WTC11 (cell line): ENCODE measurements at regions not wholly inside any gene's neighbourhood (a gene's known extent, or its start where the extent isn't known, plus 50 kb on each side); places are given as distances from the start of the nearest gene placed in this dataset.

Experiments used
- ATAC-seq: fragments of 200-7000 bp; cut with Tn5 transposase; 2 replicates; pipeline ENCODE4 v1.10.0; 2021; ENCODE audit warnings: mild to moderate bottlenecking, moderate library complexity
- CTCF ChIA-PET: fragments of 300-600 bp; sonication (Branson Sonifier 250); formaldehyde crosslinking; loops from one replicate; lab custom pipeline; 2021; ENCODE audit warnings: antibody characterized with exemption; lab: Charles Lee
- POLR2A ChIA-PET: fragments of 350-600 bp; sonication (Branson Sonifier 250); formaldehyde crosslinking; loops from one replicate; lab custom pipeline; 2021; ENCODE audit warnings: antibody characterized with exemption; lab: Charles Lee
- DNase-seq: peaks from one replicate; pipeline ENCODE4 v3.0.0; 2021; ENCODE audit warnings: low spot score
- H3K27ac Mint-ChIP-seq: 2 replicates; pipeline ENCODE4 v1.8.0; 2021; ENCODE audit warnings: mixed read lengths
- H3K27me3 Mint-ChIP-seq: 2 replicates; pipeline ENCODE4 v1.8.0; 2021; ENCODE audit warnings: low read depth, mild to moderate bottlenecking, moderate library complexity, mixed read lengths
- H3K36me3 Mint-ChIP-seq: 2 replicates; pipeline ENCODE4 v1.8.0; 2021; ENCODE audit warnings: mixed read lengths
- H3K4me1 Mint-ChIP-seq: 2 replicates; pipeline ENCODE4 v1.8.0; 2022; ENCODE audit warnings: mixed read lengths
- H3K4me3 Mint-ChIP-seq: 2 replicates; pipeline ENCODE4 v1.8.0; 2021; ENCODE audit warnings: mild to moderate bottlenecking, moderate library complexity, mixed read lengths
- H3K9me3 Mint-ChIP-seq: 2 replicates; pipeline ENCODE4 v1.8.0; 2021; ENCODE audit warnings: mixed read lengths
- CBFB ChIP-seq: sonication (generic); formaldehyde crosslinking; IDR thresholded peaks from 2 replicates; pipeline ENCODE4 v1.8.1; 2022; ENCODE audit warnings: mild to moderate bottlenecking, low read depth, missing genetic modification reagents
- CDX4 ChIP-seq: fragments of 250-450 bp; sonication (Bioruptor Pico); IDR thresholded peaks from 2 replicates; pipeline ENCODE4 v1.9.0; 2021; ENCODE audit warnings: moderate library complexity, mild to moderate bottlenecking, inconsistent platforms, borderline replicate concordance
- ERG ChIP-seq: fragments of 250-450 bp; sonication (Bioruptor Pico); IDR thresholded peaks from 2 replicates; pipeline ENCODE4 v1.8.0; 2021; ENCODE audit warnings: mild to moderate bottlenecking
- IRF2 ChIP-seq: sonication (generic); formaldehyde crosslinking; IDR thresholded peaks from 2 replicates; pipeline ENCODE4 v1.8.0; 2022; ENCODE audit warnings: low read depth, missing genetic modification reagents, borderline replicate concordance
- MXD4 ChIP-seq: fragments of 250-450 bp; sonication (Bioruptor Pico); IDR thresholded peaks from 2 replicates; pipeline ENCODE4 v1.8.0; 2021; ENCODE audit warnings: mild to moderate bottlenecking, moderate library complexity, borderline replicate concordance
- NR1H2 ChIP-seq: sonication (generic); formaldehyde crosslinking; IDR thresholded peaks from 2 replicates; pipeline ENCODE4 v1.9.0; 2021; ENCODE audit warnings: mild to moderate bottlenecking, moderate library complexity, missing genetic modification reagents
- STAT6 ChIP-seq: sonication (generic); formaldehyde crosslinking; conservative IDR thresholded peaks from 2 replicates; pipeline ENCODE4 v1.8.1; 2023; ENCODE audit warnings: mild to moderate bottlenecking, low read depth, missing genetic modification reagents, moderate library complexity
- ZNF317 ChIP-seq: sonication (generic); formaldehyde crosslinking; IDR thresholded peaks from 2 replicates; pipeline ENCODE4 v1.8.1; 2023; ENCODE audit warnings: low read depth, mild to moderate bottlenecking, moderate library complexity, missing genetic modification reagents, borderline replicate concordance
- ZNF416 ChIP-seq: fragments of 250-450 bp; sonication (Bioruptor Pico); IDR thresholded peaks from 2 replicates; pipeline ENCODE4 v1.9.0; 2021; ENCODE audit warnings: mild to moderate bottlenecking, inconsistent platforms
- TF ChIP-seq, protein P1 (sequence below): sonication (generic); formaldehyde crosslinking; IDR thresholded peaks from 2 replicates; pipeline ENCODE4 v1.8.0; 2022; ENCODE audit warnings: mild to moderate bottlenecking, missing genetic modification reagents
- TF ChIP-seq, protein P2 (sequence below): sonication (generic); formaldehyde crosslinking; IDR thresholded peaks from 2 replicates; pipeline ENCODE4 v1.8.1; 2022; ENCODE audit warnings: mild to moderate bottlenecking, missing genetic modification reagents, moderate library complexity, borderline replicate concordance
- TF ChIP-seq, protein P3 (sequence below): sonication (generic); formaldehyde crosslinking; IDR thresholded peaks from 2 replicates; pipeline ENCODE4 v1.8.0; 2023; ENCODE audit warnings: missing genetic modification reagents
- TF ChIP-seq, protein P4 (sequence below): sonication (generic); formaldehyde crosslinking; IDR thresholded peaks from 2 replicates; pipeline ENCODE4 v1.8.0; 2022; ENCODE audit warnings: mild to moderate bottlenecking, missing genetic modification reagents
- TF ChIP-seq, protein P5 (sequence below): sonication (generic); formaldehyde crosslinking; IDR thresholded peaks from 2 replicates; pipeline ENCODE4 v1.8.1; 2022; ENCODE audit warnings: low read depth, missing genetic modification reagents, borderline replicate concordance
- TF ChIP-seq, protein P6 (sequence below): sonication (generic); formaldehyde crosslinking; IDR thresholded peaks from 2 replicates; pipeline ENCODE4 v1.8.1; 2022; ENCODE audit warnings: missing genetic modification reagents, borderline replicate concordance
- TF ChIP-seq, protein P7 (sequence below): fragments of 200-600 bp; IDR thresholded peaks from 2 replicates; pipeline ENCODE4 v1.8.0; 2022; ENCODE audit warnings: antibody characterized with exemption
- TF ChIP-seq, protein P8 (sequence below): sonication (generic); formaldehyde crosslinking; IDR thresholded peaks from 2 replicates; pipeline ENCODE4 v1.8.1; 2022; ENCODE audit warnings: mild to moderate bottlenecking, moderate library complexity, missing genetic modification reagents

DNA sequence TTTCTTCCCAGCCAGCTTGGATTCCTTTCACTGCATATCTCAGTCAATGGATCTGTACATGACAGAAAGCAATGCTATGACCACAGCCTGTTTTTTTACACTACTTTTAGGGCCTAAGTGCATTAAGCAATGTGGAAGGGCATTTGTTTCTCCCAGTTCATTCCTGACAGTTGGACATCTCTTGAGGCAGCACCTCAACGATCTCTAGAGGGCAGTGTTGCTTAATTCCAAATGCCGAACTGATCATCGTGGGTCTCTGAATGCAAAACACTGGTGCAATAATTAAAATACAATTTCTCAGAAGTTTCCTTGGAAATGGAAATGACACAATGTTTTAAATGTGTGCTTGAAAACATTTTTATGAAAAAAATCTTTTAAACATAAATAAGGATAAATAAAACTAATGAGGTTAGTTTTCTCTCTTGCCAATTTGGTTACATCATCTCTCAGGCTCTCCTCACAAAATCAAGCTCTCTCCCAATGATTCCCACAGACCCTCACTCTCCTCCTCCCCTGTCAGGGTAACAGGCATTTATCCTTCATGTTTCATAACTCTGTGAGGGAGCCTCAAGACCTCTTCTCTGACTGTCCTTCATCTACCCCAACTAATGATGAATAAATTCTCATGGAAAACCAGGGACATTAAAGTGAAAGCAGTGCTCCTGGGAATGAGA lies 192.4 kb upstream of the SLC16A7 start:
- H3K4me1 Mint-ChIP-seq: peaks cover 5% of the 10 kb centered on the region
- CTCF ChIA-PET: interaction anchor here (0.6 to 1.4 kb wide), 15 partner anchors 12 to 440 kb away, joined by 3 to 6 read pairs (median 3); partner anchors contain the start of gene SLC16A7
- DNase-seq: peak; percentile 25

DNA sequence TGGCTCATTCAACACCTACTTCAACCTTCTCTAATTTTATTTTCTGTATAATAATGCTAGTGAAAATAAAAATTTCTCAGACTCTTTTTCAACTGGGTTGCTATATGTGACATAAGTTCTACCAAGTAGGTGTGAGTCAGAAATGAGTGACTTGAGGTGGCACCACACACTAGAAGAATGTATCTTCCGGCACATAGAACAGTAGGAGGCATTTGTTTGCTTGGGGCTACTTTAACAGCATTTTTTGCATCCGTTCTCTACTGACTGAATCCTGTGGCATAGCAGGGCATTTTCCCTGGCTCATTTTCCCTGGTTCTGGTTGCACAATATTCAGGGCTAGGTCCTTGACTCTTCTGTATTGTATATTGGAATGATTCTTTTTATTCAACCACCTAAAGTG lies 194.0 kb upstream of the SLC16A7 start:
- CTCF ChIA-PET: no interaction called here
- DNase-seq: no peak
- Mint-ChIP-seq H3K4me3 (no peak overlapping the region), H3K4me1 (peaks cover 5% of the 10 kb centered on the region), H3K27me3 (no peaks in the 10 kb centered on the region), H3K27ac (no peak overlapping the region), H3K36me3 (peaks cover 11% of the 10 kb centered on the region), H3K9me3 (peaks cover 19% of the 10 kb centered on the region)
- POLR2A ChIA-PET: no interaction called here
- ATAC-seq: no peak
- no peak for TF ChIP-seq ERG (CRISPR knock-in tag)
- TF ChIP-seq, protein P1, sequence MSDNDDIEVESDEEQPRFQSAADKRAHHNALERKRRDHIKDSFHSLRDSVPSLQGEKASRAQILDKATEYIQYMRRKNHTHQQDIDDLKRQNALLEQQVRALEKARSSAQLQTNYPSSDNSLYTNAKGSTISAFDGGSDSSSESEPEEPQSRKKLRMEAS (CRISPR knock-in tag): no peak
- no peak for TF ChIP-seq ZNF317 (CRISPR knock-in tag)
- TF ChIP-seq, protein P2, sequence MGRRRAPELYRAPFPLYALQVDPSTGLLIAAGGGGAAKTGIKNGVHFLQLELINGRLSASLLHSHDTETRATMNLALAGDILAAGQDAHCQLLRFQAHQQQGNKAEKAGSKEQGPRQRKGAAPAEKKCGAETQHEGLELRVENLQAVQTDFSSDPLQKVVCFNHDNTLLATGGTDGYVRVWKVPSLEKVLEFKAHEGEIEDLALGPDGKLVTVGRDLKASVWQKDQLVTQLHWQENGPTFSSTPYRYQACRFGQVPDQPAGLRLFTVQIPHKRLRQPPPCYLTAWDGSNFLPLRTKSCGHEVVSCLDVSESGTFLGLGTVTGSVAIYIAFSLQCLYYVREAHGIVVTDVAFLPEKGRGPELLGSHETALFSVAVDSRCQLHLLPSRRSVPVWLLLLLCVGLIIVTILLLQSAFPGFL (CRISPR knock-in tag): no peak
- TF ChIP-seq, protein P3, sequence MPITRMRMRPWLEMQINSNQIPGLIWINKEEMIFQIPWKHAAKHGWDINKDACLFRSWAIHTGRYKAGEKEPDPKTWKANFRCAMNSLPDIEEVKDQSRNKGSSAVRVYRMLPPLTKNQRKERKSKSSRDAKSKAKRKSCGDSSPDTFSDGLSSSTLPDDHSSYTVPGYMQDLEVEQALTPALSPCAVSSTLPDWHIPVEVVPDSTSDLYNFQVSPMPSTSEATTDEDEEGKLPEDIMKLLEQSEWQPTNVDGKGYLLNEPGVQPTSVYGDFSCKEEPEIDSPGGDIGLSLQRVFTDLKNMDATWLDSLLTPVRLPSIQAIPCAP (CRISPR knock-in tag): no peak
- no peak for TF ChIP-seq STAT6
- TF ChIP-seq, protein P4, sequence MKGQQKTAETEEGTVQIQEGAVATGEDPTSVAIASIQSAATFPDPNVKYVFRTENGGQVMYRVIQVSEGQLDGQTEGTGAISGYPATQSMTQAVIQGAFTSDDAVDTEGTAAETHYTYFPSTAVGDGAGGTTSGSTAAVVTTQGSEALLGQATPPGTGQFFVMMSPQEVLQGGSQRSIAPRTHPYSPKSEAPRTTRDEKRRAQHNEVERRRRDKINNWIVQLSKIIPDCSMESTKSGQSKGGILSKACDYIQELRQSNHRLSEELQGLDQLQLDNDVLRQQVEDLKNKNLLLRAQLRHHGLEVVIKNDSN (CRISPR knock-in tag): no peak
- no peak for TF ChIP-seq CBFB (CRISPR knock-in tag)
- TF ChIP-seq CDX4 (CRISPR knock-in tag): no peak
- TF ChIP-seq, protein P5, sequence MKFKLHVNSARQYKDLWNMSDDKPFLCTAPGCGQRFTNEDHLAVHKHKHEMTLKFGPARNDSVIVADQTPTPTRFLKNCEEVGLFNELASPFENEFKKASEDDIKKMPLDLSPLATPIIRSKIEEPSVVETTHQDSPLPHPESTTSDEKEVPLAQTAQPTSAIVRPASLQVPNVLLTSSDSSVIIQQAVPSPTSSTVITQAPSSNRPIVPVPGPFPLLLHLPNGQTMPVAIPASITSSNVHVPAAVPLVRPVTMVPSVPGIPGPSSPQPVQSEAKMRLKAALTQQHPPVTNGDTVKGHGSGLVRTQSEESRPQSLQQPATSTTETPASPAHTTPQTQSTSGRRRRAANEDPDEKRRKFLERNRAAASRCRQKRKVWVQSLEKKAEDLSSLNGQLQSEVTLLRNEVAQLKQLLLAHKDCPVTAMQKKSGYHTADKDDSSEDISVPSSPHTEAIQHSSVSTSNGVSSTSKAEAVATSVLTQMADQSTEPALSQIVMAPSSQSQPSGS: no peak
- TF ChIP-seq NR1H2 (CRISPR knock-in tag): no peak
- TF ChIP-seq, protein P6, sequence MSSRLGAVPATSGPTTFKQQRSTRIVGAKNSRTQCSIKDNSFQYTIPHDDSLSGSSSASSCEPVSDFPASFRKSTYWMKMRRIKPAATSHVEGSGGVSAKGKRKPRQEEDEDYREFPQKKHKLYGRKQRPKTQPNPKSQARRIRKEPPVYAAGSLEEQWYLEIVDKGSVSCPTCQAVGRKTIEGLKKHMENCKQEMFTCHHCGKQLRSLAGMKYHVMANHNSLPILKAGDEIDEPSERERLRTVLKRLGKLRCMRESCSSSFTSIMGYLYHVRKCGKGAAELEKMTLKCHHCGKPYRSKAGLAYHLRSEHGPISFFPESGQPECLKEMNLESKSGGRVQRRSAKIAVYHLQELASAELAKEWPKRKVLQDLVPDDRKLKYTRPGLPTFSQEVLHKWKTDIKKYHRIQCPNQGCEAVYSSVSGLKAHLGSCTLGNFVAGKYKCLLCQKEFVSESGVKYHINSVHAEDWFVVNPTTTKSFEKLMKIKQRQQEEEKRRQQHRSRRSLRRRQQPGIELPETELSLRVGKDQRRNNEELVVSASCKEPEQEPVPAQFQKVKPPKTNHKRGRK: no peak
- no peak for TF ChIP-seq ZNF416 (CRISPR knock-in tag)
- no peak for TF ChIP-seq IRF2
- no peak for TF ChIP-seq MXD4 (CRISPR knock-in tag)

More for the DNA sequence above, 192.4 kb upstream of the SLC16A7 start:
- Mint-ChIP-seq H3K4me3 (peak overlapping the region; percentile 35; the same call in 1 of the 2 replicates), H3K27ac (no peak overlapping the region)
- TF ChIP-seq, protein P7, sequence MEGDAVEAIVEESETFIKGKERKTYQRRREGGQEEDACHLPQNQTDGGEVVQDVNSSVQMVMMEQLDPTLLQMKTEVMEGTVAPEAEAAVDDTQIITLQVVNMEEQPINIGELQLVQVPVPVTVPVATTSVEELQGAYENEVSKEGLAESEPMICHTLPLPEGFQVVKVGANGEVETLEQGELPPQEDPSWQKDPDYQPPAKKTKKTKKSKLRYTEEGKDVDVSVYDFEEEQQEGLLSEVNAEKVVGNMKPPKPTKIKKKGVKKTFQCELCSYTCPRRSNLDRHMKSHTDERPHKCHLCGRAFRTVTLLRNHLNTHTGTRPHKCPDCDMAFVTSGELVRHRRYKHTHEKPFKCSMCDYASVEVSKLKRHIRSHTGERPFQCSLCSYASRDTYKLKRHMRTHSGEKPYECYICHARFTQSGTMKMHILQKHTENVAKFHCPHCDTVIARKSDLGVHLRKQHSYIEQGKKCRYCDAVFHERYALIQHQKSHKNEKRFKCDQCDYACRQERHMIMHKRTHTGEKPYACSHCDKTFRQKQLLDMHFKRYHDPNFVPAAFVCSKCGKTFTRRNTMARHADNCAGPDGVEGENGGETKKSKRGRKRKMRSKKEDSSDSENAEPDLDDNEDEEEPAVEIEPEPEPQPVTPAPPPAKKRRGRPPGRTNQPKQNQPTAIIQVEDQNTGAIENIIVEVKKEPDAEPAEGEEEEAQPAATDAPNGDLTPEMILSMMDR: peak; percentile 51; the same call in 1 of the 2 replicates
- TF ChIP-seq, protein P8, sequence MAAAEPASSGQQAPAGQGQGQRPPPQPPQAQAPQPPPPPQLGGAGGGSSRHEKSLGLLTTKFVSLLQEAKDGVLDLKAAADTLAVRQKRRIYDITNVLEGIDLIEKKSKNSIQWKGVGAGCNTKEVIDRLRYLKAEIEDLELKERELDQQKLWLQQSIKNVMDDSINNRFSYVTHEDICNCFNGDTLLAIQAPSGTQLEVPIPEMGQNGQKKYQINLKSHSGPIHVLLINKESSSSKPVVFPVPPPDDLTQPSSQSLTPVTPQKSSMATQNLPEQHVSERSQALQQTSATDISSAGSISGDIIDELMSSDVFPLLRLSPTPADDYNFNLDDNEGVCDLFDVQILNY (CRISPR knock-in tag): no peak
- TF ChIP-seq, all 79 proteins: peak for 1
- H3K36me3 Mint-ChIP-seq: peaks cover 10% of the 10 kb centered on the region
- POLR2A ChIA-PET: no interaction called here
- H3K9me3 Mint-ChIP-seq: peaks cover 17% of the 10 kb centered on the region
- ATAC-seq: peak; percentile 92
- no peaks in the 10 kb centered on the region for H3K27me3 Mint-ChIP-seq
